ENCODE measurements at regions not wholly inside any gene's neighbourhood (a gene's known extent, or its start where the extent isn't known, plus 50 kb on each side); places are given as distances from the start of the nearest gene placed in this dataset.

GRCh38 chr7:121447243-121447910, 51.3 kb upstream of the FAM3C start:
- no peak for TF ChIP-seq POLR2A (IDR thresholded peaks at IDR 0.05; ENCODE audit: extremely low read depth, insufficient read length)
- TF ChIP-seq, protein P1, sequence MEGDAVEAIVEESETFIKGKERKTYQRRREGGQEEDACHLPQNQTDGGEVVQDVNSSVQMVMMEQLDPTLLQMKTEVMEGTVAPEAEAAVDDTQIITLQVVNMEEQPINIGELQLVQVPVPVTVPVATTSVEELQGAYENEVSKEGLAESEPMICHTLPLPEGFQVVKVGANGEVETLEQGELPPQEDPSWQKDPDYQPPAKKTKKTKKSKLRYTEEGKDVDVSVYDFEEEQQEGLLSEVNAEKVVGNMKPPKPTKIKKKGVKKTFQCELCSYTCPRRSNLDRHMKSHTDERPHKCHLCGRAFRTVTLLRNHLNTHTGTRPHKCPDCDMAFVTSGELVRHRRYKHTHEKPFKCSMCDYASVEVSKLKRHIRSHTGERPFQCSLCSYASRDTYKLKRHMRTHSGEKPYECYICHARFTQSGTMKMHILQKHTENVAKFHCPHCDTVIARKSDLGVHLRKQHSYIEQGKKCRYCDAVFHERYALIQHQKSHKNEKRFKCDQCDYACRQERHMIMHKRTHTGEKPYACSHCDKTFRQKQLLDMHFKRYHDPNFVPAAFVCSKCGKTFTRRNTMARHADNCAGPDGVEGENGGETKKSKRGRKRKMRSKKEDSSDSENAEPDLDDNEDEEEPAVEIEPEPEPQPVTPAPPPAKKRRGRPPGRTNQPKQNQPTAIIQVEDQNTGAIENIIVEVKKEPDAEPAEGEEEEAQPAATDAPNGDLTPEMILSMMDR (IDR thresholded peaks at IDR 0.05; ENCODE audit: low read depth, low read length), result no peak
